ENCODE measurements at regions not wholly inside any gene's neighbourhood (a gene's known extent, or its start where the extent isn't known, plus 50 kb on each side); places are given as distances from the start of the nearest gene placed in this dataset.
"Not testable (repeated sequence)": the region's sequence is repeated elsewhere in the genome, so short reads cannot be mapped to it uniquely, and the experiment has no call there.

DNA sequence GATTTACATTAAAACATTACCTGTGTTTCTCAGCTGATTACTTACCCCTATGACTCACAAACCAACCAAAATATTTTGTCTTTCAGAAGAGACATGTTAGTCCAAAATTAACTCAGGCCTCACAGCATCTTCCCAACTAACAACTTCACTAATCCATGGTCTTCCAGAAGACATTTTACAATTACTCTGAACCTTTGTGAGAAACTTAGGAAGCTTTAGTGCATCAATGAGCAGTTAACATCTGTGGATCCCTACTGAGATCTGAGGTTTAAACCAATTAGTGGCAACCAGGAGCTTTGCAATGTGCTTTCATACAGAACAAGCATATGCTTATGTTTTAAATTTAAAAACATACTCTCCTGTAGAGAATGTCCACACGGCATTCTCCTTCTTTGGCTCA, 269.7 kb downstream of the UBE3D start:
- no peak for DNase-seq (ENCODE audit: low read depth)

DNA sequence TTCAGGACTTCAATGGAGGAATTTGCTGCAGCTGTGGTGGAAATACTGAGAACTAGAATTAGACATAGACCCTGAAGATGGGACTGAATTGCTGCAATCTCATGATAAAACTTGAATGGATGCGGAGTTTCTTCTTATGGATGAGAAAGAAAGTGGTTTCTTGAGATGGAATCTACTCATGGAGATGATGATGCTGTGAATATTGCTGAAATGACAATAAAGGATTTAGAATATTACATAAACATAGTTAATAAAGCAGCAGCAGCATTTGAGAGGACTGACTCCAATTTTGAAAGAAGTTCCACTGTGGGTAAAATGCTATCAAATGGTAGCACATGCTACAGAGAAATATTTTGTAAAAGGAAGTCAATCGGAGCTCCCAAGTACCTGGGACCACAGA, 264.6 kb downstream of the UBE3D start:
- no peak for DNase-seq (ENCODE audit: low read depth)

DNA sequence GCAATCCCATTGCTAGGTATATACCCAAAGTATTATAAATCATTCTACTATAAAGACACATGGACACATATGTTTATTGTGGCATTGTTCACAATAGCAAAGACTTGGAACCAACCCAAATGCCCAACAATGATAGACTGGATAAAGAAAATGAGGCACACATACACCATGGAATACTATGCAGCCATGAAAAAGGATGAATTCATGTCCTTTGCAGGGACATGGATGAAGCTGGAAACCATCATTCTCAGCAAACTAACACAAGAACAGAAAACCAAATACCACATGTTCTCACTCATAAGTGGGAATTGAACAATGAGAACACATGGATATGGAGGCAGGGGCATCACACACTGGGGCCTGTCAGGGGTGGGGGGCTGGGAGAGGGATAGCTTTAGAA, 249.4 kb downstream of the UBE3D start:
- DNase-seq (ENCODE audit: low read depth): not testable (repeated sequence)

DNA sequence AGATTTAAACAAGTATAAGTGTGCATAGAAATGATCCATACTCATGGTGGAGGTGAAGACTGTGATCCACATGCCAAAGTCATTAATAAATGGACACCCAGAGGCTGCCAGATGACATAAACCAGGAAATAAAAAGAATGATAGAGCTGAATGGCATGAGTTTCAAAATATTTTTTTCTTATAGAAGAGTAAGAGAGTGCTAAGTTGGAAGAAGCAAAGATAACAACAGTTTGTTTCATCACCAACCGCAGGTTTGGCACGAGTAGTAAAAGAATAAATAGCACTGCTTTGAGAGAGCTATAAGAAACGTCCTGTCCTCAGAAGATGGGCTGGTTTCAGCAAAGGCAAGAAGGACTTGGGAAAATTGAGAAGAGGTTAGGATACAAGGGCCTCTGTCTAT, 246.9 kb downstream of the UBE3D start:
- DNase-seq (ENCODE audit: low read depth): peak; percentile 80

DNA sequence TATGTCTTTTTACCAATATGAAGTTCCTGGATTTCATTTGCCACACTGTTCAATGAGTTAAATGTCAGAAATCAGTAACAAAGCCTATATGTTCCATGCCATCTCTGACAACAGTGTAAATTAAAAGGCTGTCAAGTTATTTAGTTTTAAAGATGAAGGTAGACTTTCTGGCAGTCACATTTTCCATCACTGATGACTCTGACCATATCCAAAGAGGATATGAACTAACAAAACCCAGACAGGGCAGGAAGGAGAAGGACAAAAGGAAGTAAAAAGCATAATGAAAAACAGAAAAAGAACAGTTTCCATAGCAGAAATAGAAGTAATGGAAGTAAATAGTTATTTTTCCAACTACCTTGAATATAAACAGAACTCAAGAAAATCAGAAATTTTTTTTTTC, 242.3 kb downstream of the UBE3D start:
- DNase-seq (ENCODE audit: low read depth): no peak

DNA sequence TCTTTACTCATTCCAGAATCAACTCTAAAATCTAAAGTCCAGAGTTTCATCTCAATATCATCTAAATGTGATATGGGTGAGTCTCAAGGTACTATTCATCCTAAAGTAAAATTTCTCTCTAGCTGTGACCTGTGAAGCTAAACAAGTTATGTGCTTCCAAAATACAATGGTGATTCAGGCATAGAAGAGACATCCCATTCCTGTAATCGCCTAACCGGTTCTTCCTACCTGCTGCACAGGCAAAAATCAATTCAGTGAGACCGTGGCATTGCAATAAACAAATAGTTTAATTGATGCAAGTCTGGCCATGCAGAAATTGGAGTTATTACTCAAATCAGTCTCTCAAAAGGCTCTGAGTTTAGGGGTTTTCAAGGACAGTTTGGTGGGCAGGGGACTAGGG, 232.8 kb downstream of the UBE3D start:
- DNase-seq (ENCODE audit: low read depth): no peak

DNA sequence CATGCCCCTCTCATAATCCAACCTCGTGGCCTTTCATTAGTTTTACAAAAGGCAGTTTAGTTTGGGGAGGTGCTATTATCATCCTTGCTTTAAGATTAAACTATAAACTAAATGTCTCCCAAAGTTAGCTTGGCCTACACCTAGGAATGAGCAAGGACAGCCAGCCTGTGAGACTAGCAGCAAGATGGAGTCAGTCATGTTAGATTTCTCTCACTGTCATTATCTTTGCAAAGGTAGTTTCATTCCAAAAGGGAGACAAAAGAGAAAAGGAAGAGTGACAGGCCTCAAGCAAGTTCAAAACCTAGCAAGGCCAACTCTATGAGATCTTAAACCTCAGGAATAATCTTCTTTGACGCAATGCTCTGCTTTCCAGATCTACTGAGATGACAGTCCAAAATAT, 232.2 kb downstream of the UBE3D start:
- no peak for DNase-seq (ENCODE audit: low read depth)

DNA sequence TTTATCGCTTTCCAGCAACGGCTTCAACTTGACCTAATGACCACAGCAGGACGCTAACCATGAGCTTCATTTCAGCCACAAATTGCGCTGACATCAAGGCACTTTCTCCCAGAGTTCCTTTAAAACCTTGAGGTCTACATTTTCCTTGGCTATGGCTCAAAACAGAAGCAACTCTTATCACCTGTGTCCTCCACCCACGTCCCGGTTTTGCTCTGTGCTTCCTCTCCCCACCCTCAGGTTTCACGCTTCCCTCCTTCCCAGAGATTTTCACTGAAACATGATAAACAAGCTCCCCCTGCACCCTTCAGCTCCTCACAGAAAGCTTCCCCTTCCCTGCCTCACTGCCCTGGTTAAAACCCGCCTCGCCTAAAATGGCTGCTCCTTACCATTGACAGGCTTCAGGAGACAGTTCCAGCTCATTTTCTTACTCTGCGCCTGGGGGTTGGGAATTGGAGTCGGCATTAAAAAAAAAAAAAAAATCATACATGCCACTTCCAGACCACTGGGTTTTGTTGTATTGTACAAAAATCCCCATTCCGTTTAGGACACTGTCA, 229.5 kb downstream of the UBE3D start:
- no peak for DNase-seq (ENCODE audit: low read depth)

DNA sequence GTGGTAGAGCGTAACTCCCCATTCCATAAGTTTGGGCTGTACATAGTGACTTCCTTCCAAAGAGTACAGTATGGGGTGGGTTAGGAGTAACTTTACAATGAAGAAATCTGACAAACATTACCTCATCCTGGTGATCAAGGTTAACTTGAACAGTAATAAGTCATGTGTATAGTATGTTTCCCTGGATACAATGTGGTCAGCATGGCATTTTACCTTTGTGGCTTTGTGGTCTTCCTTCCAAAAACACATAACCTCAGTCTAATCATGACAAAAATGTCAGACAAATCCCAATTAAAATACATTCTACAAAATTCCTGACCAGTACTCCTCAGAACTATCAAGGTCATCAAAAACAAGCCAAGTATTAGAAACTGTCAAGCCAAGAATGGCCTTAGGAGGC, 225.1 kb downstream of the UBE3D start:
- no peak for DNase-seq (ENCODE audit: low read depth)

DNA sequence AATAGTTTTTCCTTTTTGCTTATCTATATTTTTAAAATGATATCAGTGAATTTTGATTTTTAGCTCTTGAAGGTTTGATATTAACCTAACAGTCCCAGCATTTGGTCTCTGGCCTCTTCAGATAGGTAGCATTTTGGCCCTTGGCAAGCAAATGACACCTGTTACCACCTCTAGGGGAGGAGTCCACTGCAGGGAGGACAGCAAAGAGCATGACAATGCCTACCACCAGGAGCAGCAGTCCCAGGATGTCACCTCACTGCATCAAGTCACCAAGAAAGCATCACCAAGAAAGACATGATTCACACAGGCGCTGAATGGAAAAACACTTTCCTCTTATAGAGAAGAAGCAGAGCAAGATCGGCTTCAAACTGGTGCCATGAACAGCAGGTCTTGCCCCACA, 224.3 kb downstream of the UBE3D start:
- DNase-seq (ENCODE audit: low read depth): no peak
